ENCODE measurements at regions not wholly inside any gene's neighbourhood (a gene's known extent, or its start where the extent isn't known, plus 50 kb on each side); places are given as distances from the start of the nearest gene placed in this dataset.

DNA sequence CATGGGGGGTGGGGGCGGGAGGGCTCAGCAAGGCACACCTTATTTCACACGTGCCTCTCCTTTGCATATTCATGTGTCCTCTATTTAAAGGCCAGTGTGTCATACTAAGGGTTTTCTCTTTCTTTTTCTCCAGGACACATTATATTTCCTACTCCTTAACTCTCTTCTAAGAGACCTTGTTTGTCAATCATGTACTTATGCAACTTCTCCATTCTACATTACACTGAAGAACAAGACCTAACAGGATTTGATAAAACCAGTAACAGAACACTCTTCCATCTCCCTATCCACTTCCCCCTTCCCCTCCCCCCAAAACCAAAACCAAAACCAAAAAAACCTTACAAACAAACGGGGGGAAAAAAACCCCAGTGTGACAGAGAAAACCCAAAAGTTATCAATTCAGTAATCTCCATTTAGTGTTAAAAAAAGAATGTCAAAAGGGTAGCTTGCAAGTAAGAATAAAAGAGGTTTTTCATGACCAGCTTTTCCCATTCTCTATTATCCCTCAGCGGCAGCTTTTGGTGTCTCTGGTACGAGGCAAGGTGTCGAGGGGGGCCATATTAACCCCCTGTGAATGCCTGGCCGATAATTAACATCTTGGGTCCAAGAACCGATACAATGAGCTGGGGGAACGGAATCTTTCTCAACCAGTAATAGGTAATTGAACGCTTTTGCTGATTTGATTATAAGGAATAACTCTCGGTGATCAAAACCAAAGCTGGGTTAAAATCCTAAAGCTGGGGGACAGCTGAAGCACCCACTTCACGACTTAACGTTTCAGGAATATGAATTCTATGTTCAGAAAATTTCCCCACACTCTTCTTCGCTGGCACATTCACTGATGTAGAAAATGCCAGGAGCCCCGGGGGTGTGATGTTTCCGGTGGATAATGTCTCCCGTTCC is 191.0 kb upstream of the TCF4 start:
- DNase-seq (ENCODE audit: low read depth in 2 of 2): peak in 1 of 2 donors; percentile 18
- H3K36me3 ChIP-seq (ENCODE audit: control insufficient read depth, insufficient read depth, low read length): no peaks in the 10 kb centered on the region
- peak overlapping the region; percentile 39 to 69 (median 60) for H3K4me3 ChIP-seq (replicated peaks in 1 of 4; ENCODE audit: control extremely low read depth in 1 of 4, insufficient read depth in 1 of 4, low read depth in 3 of 4, low read length in 4 of 4)
- H3K9me3 ChIP-seq (ENCODE audit: control insufficient read depth, insufficient read depth, low read depth, low read length): no peaks in the 10 kb centered on the region
- peak overlapping the region; percentile 93 for H3K4me2 ChIP-seq (ENCODE audit: extremely low read depth, insufficient read depth, low read length)
- no peak for TF ChIP-seq EZH2 (IDR thresholded peaks at IDR 0.05; ENCODE audit: low read length, missing control alignments)
- TF ChIP-seq, protein P1, sequence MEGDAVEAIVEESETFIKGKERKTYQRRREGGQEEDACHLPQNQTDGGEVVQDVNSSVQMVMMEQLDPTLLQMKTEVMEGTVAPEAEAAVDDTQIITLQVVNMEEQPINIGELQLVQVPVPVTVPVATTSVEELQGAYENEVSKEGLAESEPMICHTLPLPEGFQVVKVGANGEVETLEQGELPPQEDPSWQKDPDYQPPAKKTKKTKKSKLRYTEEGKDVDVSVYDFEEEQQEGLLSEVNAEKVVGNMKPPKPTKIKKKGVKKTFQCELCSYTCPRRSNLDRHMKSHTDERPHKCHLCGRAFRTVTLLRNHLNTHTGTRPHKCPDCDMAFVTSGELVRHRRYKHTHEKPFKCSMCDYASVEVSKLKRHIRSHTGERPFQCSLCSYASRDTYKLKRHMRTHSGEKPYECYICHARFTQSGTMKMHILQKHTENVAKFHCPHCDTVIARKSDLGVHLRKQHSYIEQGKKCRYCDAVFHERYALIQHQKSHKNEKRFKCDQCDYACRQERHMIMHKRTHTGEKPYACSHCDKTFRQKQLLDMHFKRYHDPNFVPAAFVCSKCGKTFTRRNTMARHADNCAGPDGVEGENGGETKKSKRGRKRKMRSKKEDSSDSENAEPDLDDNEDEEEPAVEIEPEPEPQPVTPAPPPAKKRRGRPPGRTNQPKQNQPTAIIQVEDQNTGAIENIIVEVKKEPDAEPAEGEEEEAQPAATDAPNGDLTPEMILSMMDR (conservative IDR thresholded peaks at IDR 0.05 in 1 of 2, IDR thresholded peaks at IDR 0.05 in 1 of 2; ENCODE audit: low read depth in 1 of 2, low read length in 2 of 2): no peak
- no peak overlapping the region for H3K27ac ChIP-seq (ENCODE audit: insufficient read depth, low read length)
- peak overlapping the region; percentile 58 for H2AFZ ChIP-seq (ENCODE audit: low read length)
- H3K9ac ChIP-seq (ENCODE audit: insufficient read depth, low read length): no peak overlapping the region
- H3K27me3 ChIP-seq (ENCODE audit: control insufficient read depth, insufficient read depth, low read length): no peaks in the 10 kb centered on the region
- no peaks in the 10 kb centered on the region for H4K20me1 ChIP-seq (ENCODE audit: control insufficient read depth, extremely low read depth, insufficient read depth, low read length)
- H3K4me1 ChIP-seq (ENCODE audit: control insufficient read depth, extremely low read depth, insufficient read depth, low read length): no peaks in the 10 kb centered on the region
- H3K79me2 ChIP-seq (ENCODE audit: control insufficient read depth, insufficient read depth, low read length): no peaks in the 10 kb centered on the region

DNA sequence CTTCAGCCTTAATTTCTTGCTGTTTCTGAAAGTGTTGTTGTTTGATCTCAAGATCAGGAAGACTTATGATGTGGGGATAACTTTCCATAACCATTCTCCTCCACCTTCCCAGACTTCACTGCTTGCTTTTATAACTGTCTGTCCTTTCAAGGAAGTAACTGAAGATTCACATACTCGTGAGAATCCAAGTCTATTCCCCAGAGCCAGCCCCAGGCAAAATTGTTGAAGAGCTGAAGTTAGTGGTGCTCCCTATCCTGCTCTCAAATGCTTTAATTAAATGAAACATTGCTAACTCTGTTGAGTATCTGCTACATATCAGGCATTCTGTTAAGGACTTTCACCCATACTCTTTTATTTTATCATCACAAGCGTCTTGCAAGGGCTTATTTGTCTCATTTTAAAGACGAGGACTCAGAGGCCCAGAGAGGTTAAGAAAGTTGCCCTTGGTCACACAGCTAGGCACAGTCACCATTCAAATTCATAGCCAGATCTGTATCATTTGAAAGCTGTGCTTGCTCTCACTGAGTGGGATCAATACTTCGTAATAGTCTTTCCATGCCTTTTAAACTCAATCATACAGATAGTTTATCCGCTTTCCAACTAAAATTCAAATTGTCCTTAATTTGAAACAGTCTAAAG is 189.8 kb upstream of the TCF4 start:
- no peak overlapping the region for H2AFZ ChIP-seq (ENCODE audit: low read length)
- no peak overlapping the region for H3K4me2 ChIP-seq (ENCODE audit: extremely low read depth, insufficient read depth, low read length)
- no peaks in the 10 kb centered on the region for H3K79me2 ChIP-seq (ENCODE audit: control insufficient read depth, insufficient read depth, low read length)
- H3K9me3 ChIP-seq (ENCODE audit: control insufficient read depth, insufficient read depth, low read depth, low read length): no peaks in the 10 kb centered on the region
- no peak overlapping the region for H3K27ac ChIP-seq (ENCODE audit: insufficient read depth, low read length)
- H3K9ac ChIP-seq (ENCODE audit: insufficient read depth, low read length): no peak overlapping the region
- TF ChIP-seq, protein P1 (conservative IDR thresholded peaks at IDR 0.05 in 1 of 2, IDR thresholded peaks at IDR 0.05 in 1 of 2; ENCODE audit: low read depth in 1 of 2, low read length in 2 of 2): no peak
- no peak for TF ChIP-seq EZH2 (IDR thresholded peaks at IDR 0.05; ENCODE audit: low read length, missing control alignments)
- H3K4me1 ChIP-seq (ENCODE audit: control insufficient read depth, extremely low read depth, insufficient read depth, low read length): no peaks in the 10 kb centered on the region
- H3K27me3 ChIP-seq (ENCODE audit: control insufficient read depth, insufficient read depth, low read length): no peaks in the 10 kb centered on the region
- H3K4me3 ChIP-seq (replicated peaks in 1 of 4; ENCODE audit: control extremely low read depth in 1 of 4, insufficient read depth in 1 of 4, low read depth in 3 of 4, low read length in 4 of 4): no peak overlapping the region
- H4K20me1 ChIP-seq (ENCODE audit: control insufficient read depth, extremely low read depth, insufficient read depth, low read length): no peaks in the 10 kb centered on the region
- H3K36me3 ChIP-seq (ENCODE audit: control insufficient read depth, insufficient read depth, low read length): no peaks in the 10 kb centered on the region
- DNase-seq (ENCODE audit: low read depth in 2 of 2): no peak

DNA sequence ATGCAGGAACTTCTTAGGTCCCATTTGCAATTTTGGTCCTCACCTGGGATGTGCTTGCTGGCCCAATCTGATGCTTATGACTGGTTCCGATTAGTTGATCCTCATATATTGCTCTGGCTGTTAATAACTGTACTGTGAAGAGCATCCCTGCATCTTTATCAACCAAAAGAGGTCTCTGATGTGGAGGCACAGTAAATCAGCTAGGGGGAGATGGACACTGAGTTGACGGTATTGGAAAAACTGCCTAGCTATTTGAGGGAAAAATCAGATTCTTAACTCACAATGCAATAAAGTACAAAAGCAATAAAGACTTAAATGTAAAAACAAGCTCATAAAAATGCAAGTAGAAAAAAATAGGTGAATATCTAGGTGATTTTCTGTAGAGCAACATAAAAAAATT is 188.0 kb upstream of the TCF4 start:
- Histone ChIP-seq H4K20me1 (ENCODE audit: control insufficient read depth, extremely low read depth, insufficient read depth, low read length) (no peaks in the 10 kb centered on the region), H3K27ac (ENCODE audit: insufficient read depth, low read length) (no peak overlapping the region)

More for the DNA sequence above, 188.0 kb upstream of the TCF4 start:
- Histone ChIP-seq H3K9ac (ENCODE audit: insufficient read depth, low read length) (no peak overlapping the region), H3K4me3 (replicated peaks in 1 of 4; ENCODE audit: control extremely low read depth in 1 of 4, insufficient read depth in 1 of 4, low read depth in 3 of 4, low read length in 4 of 4) (no peak overlapping the region), H3K27me3 (ENCODE audit: control insufficient read depth, insufficient read depth, low read length) (no peaks in the 10 kb centered on the region), H3K4me1 (ENCODE audit: control insufficient read depth, extremely low read depth, insufficient read depth, low read length) (no peaks in the 10 kb centered on the region), H3K79me2 (ENCODE audit: control insufficient read depth, insufficient read depth, low read length) (no peaks in the 10 kb centered on the region), H3K9me3 (ENCODE audit: control insufficient read depth, insufficient read depth, low read depth, low read length) (no peaks in the 10 kb centered on the region), H2AFZ (ENCODE audit: low read length) (no peak overlapping the region), H3K36me3 (ENCODE audit: control insufficient read depth, insufficient read depth, low read length) (no peaks in the 10 kb centered on the region), H3K4me2 (ENCODE audit: extremely low read depth, insufficient read depth, low read length) (no peak overlapping the region)
- TF ChIP-seq, protein P1 (conservative IDR thresholded peaks at IDR 0.05 in 1 of 2, IDR thresholded peaks at IDR 0.05 in 1 of 2; ENCODE audit: low read depth in 1 of 2, low read length in 2 of 2): peak in 1 of 2 donors; percentile 24
- no peak for TF ChIP-seq EZH2 (IDR thresholded peaks at IDR 0.05; ENCODE audit: low read length, missing control alignments)
- no peak for DNase-seq (ENCODE audit: low read depth in 2 of 2)

Measured in fibroblast of lung (primary cell).